Body of pancreas (tissue), 4 donors: ENCODE measurements at regions not wholly inside any gene's neighbourhood (a gene's known extent, or its start where the extent isn't known, plus 50 kb on each side); places are given as distances from the start of the nearest gene placed in this dataset.

Experiments used
- ATAC-seq: fragments of 150-250 bp; one replicate; pipeline ENCODE4 v1.9.1; 2016
- DNase-seq, 4 donors: peaks; one replicate each; pipeline ENCODE4 v3.0.0-alpha.2; 2019
- H3K27ac ChIP-seq, 4 donors: fragments of 200-600 bp; sonication (generic); 1 replicate in 3 of 4; 2 replicates in 1 of 4; pipeline versions ENCODE4 v1.5.1 to v1.6.1; 2016 to 2019; ENCODE audit warnings: mild to moderate bottlenecking in 1 of 4, mixed read lengths in 1 of 4, moderate library complexity in 1 of 4
- H3K27me3 ChIP-seq, 2 donors: fragments of 200-600 bp; sonication (generic); one replicate each; pipeline ENCODE4 v1.6.0; 2016; ENCODE audit warnings: mild to moderate bottlenecking in 1 of 2
- H3K36me3 ChIP-seq, 2 donors: fragments of 200-600 bp; sonication (generic); replicated peaks in 1 of 2; 2 replicates each; pipeline ENCODE4 v1.5.1; 2016; ENCODE audit warnings: low read depth in 2 of 2; ENCODE audit not compliant: insufficient read depth in 1 of 2
- H3K4me1 ChIP-seq: fragments of 200-600 bp; sonication (generic); one replicate; pipeline ENCODE4 v1.6.0; 2016
- H3K4me3 ChIP-seq, 2 donors: fragments of 200-600 bp; sonication (generic); 1 replicate in 1 of 2; 2 replicates in 1 of 2; pipeline ENCODE4 v1.5.1; 2016 to 2019
- H3K9me3 ChIP-seq, 3 donors: fragments of 200-600 bp; sonication (generic); 1 replicate in 2 of 3; 2 replicates in 1 of 3; pipeline ENCODE4 v1.5.1; 2016
- CTCF ChIP-seq, 7 experiments: fragments of 450-650 bp in 4 of 7; fragments of 200-600 bp in 3 of 7; sonication (generic) in 3 of 7; IDR thresholded peaks; one replicate each; pipeline ENCODE4 v1.5.1; 2016 to 2019; ENCODE audit warnings: antibody characterized with exemption in 7 of 7
- POLR2A ChIP-seq, 3 donors: fragments of 450-650 bp; IDR thresholded peaks; one replicate each; pipeline ENCODE4 v1.6.1; 2016; ENCODE audit warnings: antibody characterized with exemption in 3 of 3, mild to moderate bottlenecking in 2 of 3
- WGBS, 2 donors: methylation state at CpG; one replicate each; pipeline ENCODE4 v1.1.5; 2017; 5-methylcytosine and 5-hydroxymethylcytosine counted together
- intact Hi-C: fragments of 100-400 bp; cut with DNase I; formaldehyde crosslinking; loops from one replicate; pipeline ENCODE4 v1.15.1; 2023

GRCh38 chr2:16291226-16291625 lies 350.9 kb downstream of the MYCN start:
- intact Hi-C loops: no loop called here
- Histone ChIP-seq H3K27ac (no peak overlapping the region), H3K36me3 (no peaks in the 10 kb centered on the region), H3K27me3 (no peaks in the 10 kb centered on the region), H3K4me1 (no peaks in the 10 kb centered on the region), H3K9me3 (no peaks in the 10 kb centered on the region), H3K4me3 (no peak overlapping the region)
- no peak for ATAC-seq
- WGBS, 2 donors: 83 to 88% methylated on average over 4 of the region's 4 CpGs
- TF ChIP-seq CTCF (IDR thresholded peaks at IDR 0.05): no peak
- no peak for TF ChIP-seq POLR2A (IDR thresholded peaks at IDR 0.05)
- DNase-seq: no peak

- 56 to 59% methylated on average over 8 of the region's 8 CpGs for WGBS, 2 donors
- Histone ChIP-seq H3K27ac (no peak overlapping the region), H3K4me3 (no peak overlapping the region), H3K27me3 (no peaks in the 10 kb centered on the region), H3K9me3 (no peaks in the 10 kb centered on the region), H3K4me1 (no peaks in the 10 kb centered on the region), H3K36me3 (no peaks in the 10 kb centered on the region)
- intact Hi-C loops: no loop called here
- TF ChIP-seq POLR2A (IDR thresholded peaks at IDR 0.05): no peak
- TF ChIP-seq CTCF (IDR thresholded peaks at IDR 0.05): no peak
- ATAC-seq: no peak
- DNase-seq: no peak
Measured at GRCh38 chr2:16290311-16291020, 350.1 kb downstream of the MYCN start.

GRCh38 chr2:16288371-16289112 lies 348.2 kb downstream of the MYCN start:
- 72 to 73% methylated on average over 3 of the region's 3 CpGs for WGBS, 2 donors
- TF ChIP-seq CTCF (IDR thresholded peaks at IDR 0.05): no peak
- ATAC-seq (no peak), DNase-seq (no peak)
- H3K27ac ChIP-seq: no peak overlapping the region
- H3K36me3 ChIP-seq: no peaks in the 10 kb centered on the region
- intact Hi-C loops: no loop called here
- H3K27me3 ChIP-seq: no peaks in the 10 kb centered on the region
- H3K9me3 ChIP-seq: no peaks in the 10 kb centered on the region
- no peaks in the 10 kb centered on the region for H3K4me1 ChIP-seq
- no peak overlapping the region for H3K4me3 ChIP-seq

GRCh38 chr2:16287831-16288230 lies 347.5 kb downstream of the MYCN start:
- Histone ChIP-seq H3K4me3 (no peak overlapping the region), H3K4me1 (no peaks in the 10 kb centered on the region), H3K27ac (no peak overlapping the region), H3K27me3 (no peaks in the 10 kb centered on the region), H3K9me3 (no peaks in the 10 kb centered on the region), H3K36me3 (no peaks in the 10 kb centered on the region)
- DNase-seq (no peak), ATAC-seq (no peak)
- WGBS, 2 donors: 89 to 92% methylated on average over 3 of the region's 3 CpGs
- intact Hi-C loops: no loop called here
- TF ChIP-seq POLR2A (IDR thresholded peaks at IDR 0.05) (no peak), CTCF (IDR thresholded peaks at IDR 0.05) (no peak)

- ATAC-seq (no peak), DNase-seq (no peak)
- H3K27me3 ChIP-seq: no peaks in the 10 kb centered on the region
- no peaks in the 10 kb centered on the region for H3K36me3 ChIP-seq
- H3K4me1 ChIP-seq: no peaks in the 10 kb centered on the region
- no peaks in the 10 kb centered on the region for H3K9me3 ChIP-seq
- no peak for TF ChIP-seq CTCF (IDR thresholded peaks at IDR 0.05)
- no peak for TF ChIP-seq POLR2A (IDR thresholded peaks at IDR 0.05)
- WGBS, 2 donors: 68 to 100% methylated on average over 1 of the region's 1 CpG
- H3K27ac ChIP-seq: no peak overlapping the region
- intact Hi-C loops: no loop called here
- no peak overlapping the region for H3K4me3 ChIP-seq
Measured at GRCh38 chr2:16287281-16287680, 346.9 kb downstream of the MYCN start.
